Stimulated activated CD8-positive, alpha-beta memory T cell treated with anti-CD3 and anti-CD28 coated beads, Interleukin-15, amount 100 ng/mL, for 48 hours (primary cell): ENCODE measurements at regions not wholly inside any gene's neighbourhood (a gene's known extent, or its start where the extent isn't known, plus 50 kb on each side); places are given as distances from the start of the nearest gene placed in this dataset.

Source experiments
- DNase-seq, 2 donors: peaks; one replicate each; pipeline ENCODE4 v3.0.0-alpha.2; 2020; ENCODE audit warnings: low read depth in 2 of 2

DNA sequence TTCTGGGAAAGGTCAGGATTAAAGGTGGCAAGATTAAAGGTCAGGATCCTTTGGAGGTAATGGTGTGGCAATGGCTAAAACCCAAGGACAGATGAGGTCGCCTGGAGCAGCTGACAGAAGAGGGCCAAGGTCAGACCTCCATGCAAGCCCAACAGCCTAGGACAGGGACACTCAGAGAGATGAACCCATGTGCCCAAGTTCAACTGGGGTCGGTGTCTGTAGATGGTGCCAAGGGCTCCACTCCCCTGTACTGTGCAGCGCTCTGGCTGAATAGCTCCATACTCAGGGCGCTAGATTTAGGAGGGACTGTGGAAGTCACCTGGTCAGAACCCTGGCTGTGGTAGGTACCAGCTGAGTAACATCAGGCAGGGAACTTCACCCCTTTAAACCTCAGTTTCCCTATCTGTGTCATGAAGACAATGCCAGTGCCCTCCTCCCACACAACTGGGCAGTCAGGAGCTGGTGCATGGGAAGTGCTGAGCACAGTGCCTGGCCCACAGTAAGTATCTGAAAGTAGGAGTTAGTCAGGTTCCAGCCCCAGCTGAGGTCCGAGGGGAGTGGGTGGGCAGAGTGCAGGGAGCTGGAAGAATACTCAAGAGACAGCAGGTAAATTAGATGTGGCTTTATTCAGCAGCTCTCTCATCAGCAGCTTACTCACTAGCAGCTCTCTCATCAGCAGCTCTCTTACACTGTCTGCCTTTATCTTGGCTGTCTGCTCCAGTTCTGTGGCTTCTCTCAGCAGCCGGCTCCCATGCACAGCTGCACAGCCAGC is 327.1 kb downstream of the GLRX3 start:
- DNase-seq = no peak

DNA sequence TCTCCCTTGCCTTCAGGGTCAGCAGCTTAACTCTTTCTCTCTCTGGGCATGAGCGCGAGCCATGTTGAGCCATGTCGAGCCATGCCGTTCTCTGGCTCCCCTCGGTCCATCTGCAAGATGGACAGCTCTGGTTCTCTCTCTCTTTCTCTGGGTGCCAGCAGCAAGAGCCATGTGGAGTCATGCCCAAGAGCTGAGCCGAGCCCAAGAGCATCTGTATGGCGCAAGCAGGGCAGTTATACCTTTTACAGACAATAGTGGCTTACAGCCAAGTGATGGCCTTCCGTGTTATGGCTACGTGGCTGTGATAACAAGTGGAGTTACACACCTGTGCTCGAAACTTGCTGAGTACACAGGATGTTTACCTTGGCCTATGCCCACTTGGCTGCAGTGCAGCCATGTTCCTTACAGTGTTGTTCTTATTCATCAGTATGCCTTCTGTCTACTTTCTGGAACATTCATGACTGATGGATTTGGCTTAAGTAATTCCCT is 327.7 kb downstream of the GLRX3 start:
- no peak for DNase-seq

DNA sequence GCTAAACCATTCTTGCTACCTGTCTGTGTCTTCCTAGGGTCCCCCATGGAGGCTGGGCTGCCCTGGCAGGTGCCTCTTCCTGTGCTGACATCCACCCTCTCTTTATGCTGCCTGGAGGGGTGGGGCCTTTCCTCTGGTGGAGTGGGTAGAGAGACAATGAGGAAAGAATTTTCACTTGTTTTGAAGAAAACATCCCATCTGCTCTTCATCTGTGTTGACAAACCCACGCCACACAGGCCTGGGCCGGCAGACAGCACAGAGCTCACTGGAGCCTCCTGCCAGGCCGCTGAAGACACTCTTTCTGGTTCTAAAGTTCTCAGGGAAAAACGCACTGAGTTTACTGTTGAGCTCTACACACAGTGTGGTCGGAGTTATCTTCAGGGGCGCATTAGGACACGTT is 328.2 kb downstream of the GLRX3 start:
- no peak for DNase-seq

DNA sequence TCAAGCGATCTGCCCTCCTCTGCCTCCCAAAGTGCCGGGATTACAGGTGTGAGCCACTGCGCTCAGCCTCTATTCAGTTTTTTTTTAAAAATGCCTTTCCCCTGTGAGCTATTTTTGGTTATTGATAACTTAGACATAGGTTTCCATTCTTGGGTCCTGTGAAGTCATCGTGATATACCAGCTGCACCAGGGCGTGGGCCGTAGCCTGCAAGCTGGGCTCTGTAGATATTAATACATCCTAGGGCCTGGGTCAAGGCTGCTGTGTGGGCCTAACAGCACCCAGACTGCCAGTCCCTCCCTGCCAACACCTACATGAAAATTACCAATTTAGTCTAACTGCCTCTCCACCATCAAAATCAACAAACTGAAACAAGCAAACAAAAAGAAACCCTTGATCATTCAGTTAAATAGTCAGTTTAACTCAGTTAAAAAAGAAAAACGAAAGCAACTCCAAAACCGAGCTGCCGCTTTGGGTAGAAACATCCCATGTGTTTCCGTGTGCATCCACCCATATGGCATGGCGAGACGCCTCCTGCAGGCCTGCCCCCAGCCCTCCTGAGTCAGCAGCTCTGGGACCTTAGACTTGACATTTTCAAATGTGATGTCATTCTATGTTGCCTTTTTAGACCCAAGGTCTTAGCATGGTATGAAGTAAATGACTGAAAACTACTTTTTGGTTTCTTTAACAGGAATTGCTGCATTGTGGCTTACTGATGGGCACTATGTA is 330.2 kb downstream of the GLRX3 start:
- no peak for DNase-seq

DNA sequence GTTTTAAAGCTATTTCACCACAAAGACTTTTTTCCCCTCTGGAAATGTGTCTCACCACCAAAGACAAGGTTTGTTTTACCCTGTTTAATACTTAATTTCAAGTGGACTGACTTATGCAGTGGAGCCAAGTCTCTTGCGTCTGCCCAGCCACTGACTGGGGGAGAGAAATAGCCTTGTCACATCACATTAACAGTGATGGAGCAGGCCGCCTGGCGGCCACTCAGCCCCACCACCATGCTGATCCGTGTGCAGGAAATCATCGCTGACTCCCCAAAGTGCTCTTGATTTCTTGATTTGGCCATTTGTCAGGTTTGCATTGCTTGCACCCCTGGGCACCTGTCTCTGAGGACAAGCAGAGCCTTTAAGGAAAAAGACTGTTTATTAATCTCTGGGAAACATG is 334.1 kb downstream of the GLRX3 start:
- DNase-seq = no peak

DNA sequence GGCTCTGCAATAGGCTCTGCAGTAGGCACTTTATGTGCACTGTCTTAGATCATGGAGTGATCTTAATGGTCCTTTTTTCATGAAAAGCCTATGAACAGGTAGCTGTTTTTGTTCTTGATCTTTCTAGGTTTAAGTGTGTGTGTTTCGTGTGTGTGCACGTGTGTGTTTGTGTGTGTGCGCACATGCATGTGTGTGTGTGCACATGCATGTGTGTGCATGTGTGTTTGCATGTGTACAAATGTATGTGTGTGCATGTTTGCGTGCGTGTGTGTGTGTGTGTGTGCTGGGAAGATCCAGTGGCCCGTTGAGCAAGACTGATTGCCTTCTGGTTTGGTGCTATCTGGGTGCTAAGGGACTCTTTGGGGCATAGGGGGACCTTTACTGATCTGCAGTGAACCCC is 334.8 kb downstream of the GLRX3 start:
- no peak for DNase-seq

DNA sequence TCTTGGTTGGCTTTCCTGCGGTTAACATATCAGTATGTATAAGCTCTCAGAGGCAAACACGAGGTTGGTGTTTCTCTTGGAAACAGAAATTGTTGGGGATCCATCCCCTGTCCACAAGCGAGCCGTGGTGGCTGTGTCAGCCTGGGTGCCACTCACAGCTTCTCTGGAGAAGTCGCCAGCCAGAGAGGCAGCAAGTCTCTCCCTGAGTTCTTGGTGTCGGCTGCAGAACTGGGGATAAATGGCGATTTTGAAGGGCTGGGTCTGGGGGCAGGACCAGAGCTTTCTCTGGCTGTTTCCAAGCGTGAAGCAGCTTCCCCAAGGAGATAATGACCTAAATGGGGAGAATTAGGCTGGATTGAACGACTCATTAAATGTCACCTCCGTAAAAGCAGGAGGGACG is 335.3 kb downstream of the GLRX3 start:
- DNase-seq = no peak

DNA sequence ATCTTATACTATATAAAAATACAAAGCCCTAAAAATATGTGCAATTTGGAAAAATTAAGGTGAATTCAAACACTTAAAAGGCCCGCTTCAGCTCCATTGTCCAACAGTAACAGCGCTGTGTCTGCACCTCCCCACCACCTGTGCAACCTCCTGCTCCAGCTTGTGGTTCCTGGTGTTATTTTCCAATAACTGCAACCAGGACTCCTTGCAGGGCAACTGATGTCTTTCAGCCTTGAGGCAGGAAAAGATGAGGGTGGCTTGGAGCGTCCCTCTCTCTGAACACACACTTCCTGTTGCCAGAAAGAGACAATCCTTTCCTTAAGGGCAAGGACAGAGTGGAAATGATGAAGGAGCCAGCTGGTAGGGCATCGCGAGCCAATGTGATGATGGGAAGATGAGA is 336.0 kb downstream of the GLRX3 start:
- DNase-seq = no peak

DNA sequence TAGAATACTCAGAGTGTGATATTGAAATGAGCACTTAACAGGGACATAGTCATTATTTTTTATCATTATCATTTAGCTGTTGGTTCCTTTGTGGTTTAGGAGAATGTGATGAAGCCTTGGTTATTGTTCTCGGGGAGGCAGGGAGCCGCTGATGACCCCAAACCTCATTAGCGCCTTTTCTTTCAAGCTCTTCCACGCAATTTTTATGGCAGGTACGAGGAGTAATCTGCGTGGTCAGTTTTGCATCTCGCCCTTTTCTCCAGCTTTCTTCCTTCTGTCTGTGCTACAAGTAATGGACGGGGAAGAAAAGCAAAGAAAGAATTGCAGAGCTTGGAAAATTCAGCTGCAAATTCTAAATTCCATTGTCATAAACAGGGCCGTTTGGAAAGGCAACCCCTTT is 338.4 kb downstream of the GLRX3 start:
- DNase-seq = no peak

DNA sequence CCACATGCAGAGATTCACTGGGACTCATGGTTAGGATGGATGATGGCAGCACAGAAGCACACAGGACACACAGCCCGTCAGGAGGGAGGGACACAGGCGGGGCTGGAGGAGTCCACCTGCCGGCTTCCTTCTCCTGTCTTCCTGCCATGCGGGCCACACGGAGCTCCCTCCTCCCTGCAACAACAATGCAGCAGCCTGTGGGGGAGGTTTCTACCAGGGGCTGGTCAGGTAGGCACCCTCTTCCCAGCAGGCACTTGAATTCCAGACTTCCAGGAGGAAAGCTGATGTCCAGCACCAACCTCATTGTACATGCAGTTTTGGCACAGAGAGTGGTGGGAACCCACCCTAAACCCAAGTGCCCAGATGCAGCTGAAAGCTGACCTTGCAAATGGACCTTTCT is 341.2 kb downstream of the GLRX3 start:
- DNase-seq = no peak

DNA sequence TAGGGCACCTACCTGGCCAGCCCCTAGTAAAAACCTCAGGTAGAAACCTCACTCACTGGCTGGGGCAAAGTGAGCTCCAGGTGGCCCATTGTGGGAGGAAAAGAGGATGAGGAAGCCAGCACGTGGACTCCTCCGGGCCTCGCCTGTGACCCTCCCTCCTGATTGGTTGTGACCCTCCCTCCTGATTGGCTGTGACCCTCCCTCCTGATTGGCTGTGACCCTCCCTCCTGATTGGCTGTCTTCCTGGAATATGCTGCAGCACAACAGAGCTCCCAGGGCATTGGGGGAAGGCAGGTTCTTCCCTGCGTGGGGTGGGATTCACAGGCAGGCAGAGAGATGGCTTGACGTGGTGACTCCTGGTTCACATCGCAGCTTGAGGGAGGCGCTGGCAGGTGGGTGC is 343.0 kb downstream of the GLRX3 start:
- no peak for DNase-seq

DNA sequence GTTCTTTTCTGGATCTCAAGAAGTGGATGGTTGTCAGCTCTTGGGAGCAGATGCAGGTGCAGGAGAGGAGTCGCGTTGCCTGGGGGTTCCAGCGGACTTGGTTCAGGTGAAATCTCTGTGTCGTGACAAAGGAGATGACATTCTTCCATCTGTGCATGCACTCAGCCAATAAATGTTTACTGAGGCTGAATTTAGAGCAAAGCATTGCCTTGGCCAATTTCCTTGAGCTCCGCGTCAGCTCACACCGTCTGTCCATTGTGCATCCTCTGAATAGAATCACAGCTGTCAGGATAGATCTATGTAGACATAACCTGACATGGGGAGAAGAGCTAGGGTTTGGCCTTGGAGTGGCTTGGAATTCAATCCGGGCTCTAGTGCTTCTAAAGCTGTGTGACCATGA is 343.7 kb downstream of the GLRX3 start:
- no peak for DNase-seq

DNA sequence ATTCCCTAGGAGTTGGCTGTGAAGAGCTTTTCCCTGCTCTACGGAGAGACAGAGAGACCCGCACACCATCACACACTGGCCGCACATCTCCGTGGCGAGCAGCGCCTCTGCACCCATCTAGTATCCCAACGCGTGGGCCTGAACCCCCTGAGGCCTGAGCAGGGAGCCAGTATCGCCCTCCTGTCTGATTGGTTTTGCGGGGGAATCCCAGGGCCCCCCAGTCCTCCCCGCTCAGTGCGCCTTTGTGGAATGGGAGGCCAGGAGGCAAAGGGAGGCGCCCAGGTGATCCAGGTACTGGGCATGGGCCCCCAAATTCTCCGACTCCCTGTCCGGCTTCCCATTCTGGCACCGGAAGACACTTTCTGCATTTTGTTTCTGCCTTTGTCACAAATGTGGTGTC is 344.3 kb downstream of the GLRX3 start:
- no peak for DNase-seq

DNA sequence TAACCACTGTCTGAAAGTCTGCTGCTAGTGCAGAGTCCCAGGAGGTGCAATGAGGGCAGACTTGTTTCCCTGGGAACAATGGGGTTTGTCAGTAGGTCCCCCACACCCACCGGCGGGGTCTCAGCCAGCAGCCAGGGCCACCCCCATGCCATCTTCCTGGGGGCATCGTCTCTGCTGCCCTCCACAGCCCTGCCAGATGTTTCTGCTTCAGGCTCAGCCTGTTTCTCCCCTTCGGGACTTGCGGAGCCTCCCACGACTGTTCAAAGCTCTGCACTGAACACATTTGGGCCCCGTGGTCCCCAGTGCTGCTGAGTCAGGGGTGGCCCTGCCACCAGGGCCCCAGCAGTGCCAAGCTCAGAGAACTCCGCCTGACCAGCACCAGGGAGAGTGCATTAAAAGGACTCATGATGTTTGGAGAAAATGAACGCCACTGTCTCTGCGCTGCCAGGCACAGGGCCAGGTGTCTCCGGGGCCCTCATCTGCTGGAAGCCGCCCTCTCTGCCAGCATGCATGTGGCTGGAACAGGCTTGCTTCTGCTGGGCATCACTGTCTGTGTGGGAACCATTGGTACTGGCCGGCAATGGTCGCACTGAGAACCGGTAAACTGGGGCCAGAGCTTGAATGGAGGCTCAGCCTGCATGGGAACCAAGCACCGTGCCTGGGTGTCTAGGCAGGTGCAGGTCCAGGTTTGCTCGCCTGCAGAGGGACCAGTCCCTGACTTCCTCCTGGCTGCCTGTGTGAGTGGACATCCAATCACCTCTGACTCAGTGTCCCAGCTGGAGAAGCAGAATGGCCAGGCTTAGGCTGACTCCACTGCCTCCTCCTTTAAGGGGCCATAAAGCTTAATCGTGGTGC is 345.1 kb downstream of the GLRX3 start:
- DNase-seq = no peak

DNA sequence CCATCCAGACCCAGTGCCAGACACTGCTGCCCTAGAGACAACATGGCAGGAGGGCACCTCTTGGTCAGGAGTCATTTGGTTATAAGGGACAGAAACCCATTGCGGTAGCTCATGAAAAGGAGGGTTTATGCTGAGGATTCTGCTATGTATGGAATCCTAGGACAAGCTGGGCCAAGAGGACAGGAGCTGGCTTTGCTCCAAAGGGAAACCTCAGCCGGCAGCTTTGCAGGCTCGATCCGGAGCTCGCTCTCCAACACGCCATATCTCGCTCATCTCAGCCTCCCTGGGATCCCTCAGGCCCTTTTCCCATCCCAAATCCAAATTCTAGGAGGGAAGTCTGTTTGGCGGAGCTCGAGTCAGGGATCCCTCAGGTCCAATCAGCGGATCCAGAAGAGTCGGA is 345.7 kb downstream of the GLRX3 start:
- DNase-seq = no peak

DNA sequence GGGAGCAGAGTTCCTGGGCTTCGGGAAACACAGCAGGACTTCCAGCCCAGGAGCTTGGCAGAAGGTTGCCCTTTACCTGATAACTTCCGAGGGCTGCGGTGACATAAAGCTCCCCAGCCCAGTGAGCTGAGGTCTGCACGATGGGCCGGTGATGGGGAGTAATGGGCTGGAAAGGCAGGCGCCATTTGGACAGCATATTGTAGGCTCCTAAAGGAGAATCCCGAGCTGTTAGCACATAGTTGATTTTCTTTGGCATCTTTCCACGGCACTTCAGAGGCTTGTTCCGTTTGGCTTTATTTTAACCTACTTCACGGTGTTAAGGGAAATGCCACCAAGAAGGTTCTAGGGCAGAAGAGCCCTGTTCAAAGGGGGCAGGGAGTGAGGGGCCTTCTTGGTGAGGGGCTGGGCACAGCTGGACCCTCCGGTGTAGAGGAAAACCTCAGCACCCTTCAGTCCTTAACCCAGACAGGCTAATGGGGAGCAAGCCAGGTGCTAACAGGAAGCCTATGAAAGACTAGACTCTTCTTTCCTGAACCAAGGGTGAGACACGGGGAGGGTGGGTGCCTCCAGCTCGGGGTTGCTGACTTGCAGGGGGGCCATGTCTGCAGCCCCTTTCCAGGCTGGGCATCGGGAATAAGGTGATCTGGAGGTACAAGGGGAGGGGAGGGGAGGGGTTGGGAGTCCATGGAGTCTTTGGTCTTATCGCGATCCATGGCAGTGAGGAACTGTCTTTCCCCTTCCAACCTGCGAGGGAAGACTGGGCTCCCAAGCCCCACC is 347.7 kb downstream of the GLRX3 start:
- DNase-seq = no peak

DNA sequence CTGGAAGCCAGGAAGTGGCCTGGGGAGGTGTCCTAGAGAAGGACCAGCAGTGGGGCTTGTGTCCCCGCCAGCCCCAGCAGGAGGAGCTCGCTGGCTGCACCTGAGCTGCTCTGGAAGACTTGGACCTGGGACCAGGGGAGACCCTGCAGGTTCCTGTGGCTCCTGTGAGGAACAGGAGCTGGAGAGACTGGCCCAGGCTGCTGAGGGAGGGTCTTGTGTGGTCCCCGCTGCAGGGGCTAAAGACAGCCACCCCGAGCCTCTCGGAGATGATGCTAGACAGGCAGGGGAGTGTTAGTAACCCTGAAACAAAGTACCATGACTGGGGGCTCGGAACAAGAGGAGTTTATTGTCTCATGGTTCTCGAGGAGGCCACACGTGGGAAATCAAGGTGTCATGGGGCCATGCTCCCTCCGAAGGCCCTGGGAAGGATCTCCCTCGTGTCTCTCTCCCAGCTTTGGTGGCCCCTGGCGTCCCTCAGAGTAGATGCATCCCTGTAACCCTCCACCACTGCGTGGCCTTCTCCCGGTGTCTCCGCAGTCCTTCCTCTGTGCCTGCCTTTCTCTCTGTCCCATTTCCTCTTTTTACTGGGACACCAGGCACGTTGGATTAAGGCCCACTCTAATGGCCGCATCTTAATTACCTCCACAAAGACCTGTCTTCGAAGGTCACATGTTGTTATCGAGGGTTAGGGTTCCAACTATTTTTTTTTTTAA is 348.4 kb downstream of the GLRX3 start:
- no peak for DNase-seq

DNA sequence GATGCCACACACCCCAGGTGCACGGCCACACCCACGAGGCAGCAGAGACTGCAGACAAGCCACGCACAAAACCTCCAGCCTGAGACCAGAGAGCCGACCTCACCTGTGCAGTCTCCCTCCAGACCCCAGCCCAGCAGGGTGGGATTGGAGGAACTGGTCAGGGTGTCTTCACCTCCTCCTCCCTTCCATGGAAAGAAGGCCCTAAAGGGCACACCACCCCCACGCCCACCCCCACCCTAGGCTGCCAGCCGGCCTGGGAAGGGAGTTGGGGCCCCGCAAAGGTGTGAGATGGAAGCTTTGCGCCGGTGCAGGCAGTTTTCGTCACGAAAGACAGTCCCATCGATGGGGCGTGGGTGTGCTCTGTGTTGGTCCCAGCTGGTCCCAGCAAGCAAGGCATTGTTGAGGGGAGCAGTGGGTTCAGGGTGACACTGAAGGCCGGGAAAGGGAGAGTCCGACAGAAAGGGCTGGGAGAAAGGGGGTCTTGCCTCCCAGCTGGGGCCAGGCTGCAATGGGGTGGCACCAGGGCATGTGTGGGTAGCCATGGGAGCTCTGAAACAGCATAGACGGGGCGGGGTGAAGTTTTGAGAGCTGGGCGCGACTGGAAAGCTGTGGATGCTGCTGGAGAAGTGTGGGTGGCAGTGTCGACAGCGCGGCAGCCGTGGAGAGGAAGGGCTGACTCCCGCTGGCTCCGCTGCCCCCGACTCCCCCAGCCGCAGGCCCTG is 349.2 kb downstream of the GLRX3 start:
- no peak for DNase-seq

DNA sequence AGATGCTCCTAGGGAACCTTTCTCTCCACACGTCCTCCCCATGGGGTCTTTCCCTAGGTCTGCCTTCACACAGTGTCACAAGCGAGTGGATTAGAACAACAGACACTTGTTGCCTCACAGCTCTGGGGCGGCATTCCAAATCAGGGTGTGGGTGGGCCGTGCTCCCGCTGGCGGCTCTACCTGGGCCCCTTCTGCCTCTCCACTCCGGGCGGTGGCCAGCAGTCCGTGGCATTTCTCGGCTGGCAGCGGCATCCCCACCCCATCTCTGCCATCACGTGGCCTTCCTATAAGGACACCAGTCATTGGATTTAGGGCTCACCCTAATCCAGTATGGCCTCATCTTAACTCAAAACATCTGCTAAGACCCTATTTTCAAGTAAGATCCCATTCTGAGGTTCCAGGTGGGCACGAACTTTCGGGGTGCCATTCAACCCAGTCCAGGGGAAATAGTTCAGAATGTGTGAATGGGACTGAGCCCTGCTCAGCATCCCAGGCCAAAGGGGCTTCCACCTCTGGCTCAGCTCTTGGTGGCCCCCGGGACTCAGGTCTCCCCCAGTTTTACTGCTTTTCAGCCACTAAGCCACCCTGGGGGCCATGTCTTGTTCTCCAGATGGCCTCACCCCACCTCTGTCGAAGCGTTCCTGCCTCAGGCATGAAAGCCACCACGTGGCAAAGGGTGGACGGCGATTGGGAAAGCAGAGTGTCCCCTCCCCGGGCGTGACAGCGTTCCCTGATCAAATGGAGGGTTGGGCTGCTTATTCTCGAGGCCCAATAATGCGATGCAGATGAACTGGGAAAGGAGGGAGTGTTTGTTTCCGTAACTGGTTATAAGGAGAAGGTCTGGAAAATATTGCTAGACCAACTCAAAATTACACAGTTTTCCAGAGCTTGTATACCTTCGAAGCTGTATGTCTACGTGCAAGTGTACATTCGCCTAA is 350.0 kb downstream of the GLRX3 start:
- no peak for DNase-seq
